GM18508 (cell line): ENCODE measurements at regions not wholly inside any gene's neighbourhood (a gene's known extent, or its start where the extent isn't known, plus 50 kb on each side); places are given as distances from the start of the nearest gene placed in this dataset.
"Not testable (repeated sequence)": the region's sequence is repeated elsewhere in the genome, so short reads cannot be mapped to it uniquely, and the experiment has no call there.

ENCODE experiments used
- ATAC-seq: cut with Tn5 transposase; IDR thresholded peaks from one replicate; pipeline ENCODE4 v1.9.1; 2021; ENCODE audit warnings: moderate number of reproducible peaks; ENCODE audit not compliant: insufficient read depth, unreplicated experiment

DNA sequence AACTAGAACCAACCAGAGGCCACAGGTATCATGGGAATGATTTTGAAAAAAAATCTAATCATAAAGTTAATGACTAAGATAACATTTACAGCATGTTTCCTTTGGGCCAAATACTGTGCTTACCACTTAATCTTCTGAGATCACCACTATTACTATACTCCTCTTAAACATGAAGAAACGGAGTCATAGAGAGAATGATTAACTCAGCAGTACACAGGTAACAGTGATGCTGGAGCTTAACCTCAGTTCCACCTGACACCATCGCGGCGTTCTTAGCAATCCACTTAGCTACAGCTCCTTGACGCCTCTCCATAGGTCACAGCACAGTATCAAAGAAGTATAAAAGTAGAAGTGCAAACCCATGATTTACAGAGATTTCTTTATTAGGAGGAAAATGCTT, 592.6 kb upstream of the SLIT2 start:
- no peak for ATAC-seq

DNA sequence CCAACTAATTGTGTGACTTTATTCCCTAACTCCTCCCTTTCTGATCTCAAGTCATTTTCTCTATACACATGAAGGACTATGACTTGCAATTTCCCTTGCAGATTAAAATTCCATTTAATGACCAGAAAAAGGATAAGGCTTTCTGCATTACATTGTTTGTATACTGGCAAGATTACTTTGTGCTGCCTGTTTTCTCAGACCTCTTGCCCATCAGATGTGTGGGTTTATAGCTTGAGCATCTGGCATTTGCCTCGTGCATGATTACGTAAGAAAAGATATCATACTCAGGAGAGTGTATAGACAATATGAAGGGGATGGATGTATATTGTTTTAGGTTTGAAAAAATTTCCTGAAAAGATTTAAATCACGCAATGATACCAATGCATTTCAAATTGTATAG, 593.8 kb upstream of the SLIT2 start:
- no peak for ATAC-seq

DNA sequence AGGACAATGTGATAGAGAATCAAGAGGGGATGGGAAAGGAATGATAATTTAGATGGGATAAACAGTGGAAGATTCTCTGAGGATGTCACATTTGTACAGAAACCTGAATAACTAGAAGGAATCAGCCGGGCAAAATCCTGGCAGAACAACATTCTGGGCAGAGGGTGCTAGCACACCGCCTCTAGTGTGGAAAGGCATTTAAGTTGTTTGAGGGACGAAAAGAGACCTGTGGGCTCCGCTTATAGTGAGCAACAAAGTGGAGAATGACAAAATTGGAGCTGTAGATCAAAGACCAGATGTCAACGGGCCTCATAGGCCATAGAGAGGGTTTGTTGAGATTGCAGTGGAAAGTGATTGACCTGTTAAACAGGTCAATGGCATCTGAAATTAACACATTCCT, 596.0 kb upstream of the SLIT2 start:
- no peak for ATAC-seq

DNA sequence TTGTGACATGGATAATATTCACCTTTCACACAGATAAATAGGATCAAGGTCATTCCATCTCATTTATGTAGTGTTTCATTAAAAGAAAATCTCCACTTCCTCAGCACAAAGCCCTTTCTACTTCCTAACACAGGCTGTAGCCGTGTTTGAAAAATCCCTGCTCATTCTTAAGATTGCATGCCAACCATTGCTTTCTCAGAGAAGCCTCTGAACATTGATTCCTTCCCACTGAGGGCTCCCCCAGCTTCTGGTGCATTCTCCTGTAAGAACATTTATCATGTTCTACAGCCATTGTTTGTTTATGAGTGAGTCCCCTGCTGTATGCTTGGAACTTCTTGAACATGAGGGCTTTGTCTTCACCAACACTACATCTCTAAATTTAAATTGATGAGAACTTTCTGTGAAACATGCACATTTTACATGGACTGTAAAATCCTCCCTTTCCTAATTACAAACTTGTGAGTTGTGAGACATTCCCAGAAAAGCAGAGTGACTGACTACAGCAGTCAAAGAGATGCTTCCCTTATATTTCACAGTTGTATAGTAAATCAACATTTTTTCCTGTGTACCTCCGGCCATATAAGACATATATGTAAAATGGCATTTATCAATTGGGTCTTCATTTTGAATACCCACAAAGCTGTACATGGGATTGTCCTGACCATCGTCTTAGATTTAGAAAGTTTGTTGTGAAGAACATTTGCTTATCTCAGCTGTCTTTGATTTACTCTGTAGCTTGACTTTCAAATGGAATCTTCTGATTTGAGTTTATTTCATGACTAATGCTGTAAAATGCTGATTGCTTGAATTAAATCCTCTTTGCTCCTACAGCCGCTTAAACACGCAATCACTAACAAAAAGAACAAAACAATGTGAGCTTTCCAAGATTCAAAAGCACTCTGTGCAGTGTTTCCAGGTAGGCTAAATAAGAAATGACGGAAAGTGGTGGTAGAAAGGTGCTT, 600.5 kb upstream of the SLIT2 start:
- no peak for ATAC-seq

DNA sequence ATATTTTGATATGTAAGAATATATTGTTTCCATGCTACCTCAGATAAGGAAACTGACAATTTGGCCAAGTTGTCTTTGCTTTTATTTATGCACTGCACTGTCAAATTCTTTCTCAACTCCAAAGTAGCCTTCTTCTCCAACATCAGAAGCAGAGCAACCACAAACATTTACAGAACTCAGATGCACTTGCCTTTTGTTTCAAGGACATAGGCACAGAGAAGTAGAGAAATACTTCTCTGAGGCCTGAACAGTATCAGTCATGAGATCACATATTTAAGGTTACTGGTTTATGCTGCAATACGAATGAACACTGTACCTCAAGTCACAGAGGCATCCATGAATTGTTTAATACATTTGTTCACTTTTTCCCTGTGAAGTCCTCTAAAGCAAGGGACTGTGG, 606.1 kb upstream of the SLIT2 start:
- no peak for ATAC-seq

DNA sequence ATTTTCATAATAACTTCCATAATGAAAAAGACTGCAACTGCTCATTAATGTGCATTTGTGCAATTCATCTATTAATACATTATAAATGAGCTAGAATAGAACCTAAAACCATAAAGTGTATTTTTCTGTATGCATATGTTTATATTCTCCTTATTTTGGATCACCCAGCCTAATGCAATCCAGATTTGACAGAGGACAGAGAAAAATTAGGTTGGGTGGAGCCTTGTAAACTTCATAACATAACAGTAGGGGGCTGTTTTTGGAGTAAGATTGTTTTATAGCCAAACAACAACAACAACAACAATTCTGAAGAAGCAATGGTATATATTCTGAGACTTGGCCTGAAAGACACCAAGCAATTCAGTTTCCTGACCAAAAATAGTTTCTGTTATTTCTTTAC, 615.3 kb upstream of the SLIT2 start:
- ATAC-seq = no peak

DNA sequence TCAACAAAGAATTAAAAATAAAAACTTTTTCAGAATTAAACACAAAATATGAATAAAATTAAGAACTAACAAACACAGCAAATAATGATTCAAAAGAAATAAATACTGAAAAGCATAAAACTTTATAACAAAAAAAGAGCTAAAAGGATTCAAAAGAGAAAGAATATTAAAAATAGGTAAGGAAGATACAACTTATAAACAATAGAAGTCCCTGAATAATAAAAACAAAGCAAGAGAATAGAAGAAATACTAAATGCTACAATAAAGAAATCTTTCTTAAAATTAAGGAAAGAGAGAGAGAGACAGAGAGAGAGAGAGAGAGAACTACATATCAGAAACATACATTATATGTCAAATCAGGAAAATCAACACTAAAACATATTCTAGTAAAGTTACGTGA, 619.9 kb upstream of the SLIT2 start:
- ATAC-seq = no peak

DNA sequence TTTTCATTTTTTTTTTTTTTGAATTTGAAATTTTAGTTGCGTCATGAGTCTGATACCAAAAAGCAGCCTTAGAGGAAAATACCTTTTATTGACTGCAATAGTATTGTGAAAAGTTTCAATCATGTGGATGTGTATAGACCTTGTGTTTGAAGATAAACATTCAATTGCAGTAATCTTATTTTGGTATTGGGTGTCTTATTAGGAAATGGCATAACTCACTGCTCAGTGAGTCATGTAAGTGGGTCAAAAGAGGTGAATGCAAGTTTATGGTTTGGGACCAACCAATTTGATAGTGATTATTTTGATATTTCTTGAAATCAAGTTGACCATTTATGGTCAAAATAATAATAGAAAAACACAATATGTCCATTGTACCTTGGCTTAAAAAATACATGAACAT, 627.8 kb upstream of the SLIT2 start:
- no peak for ATAC-seq

DNA sequence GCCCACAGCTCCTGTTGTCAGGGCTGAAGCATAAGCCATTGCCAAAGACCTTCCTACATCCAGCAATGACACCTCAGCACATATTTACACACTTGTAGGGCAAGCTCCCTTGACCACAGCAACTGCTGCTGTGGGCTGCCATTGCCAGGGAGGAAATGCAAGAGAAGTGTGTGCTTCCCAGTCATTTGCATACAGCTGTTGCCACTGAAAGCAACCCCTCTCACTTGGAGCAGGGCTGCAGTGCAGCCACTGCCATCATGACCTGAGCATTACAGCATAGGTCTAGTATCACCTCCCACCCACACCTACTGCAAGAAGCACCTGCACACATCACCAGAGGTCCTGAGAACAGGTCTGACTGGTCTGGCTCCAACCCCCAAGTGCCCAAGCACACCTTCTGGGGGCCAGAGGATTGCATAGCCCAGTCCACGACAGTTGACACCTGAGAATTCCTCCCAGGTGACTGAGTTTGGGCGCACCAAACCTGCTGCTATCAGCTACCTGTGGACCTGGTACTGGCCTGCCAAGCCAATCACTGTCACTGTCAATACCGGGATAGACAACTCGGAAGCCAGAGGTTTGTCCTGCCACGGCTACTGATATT, 636.5 kb upstream of the SLIT2 start:
- ATAC-seq = no peak

DNA sequence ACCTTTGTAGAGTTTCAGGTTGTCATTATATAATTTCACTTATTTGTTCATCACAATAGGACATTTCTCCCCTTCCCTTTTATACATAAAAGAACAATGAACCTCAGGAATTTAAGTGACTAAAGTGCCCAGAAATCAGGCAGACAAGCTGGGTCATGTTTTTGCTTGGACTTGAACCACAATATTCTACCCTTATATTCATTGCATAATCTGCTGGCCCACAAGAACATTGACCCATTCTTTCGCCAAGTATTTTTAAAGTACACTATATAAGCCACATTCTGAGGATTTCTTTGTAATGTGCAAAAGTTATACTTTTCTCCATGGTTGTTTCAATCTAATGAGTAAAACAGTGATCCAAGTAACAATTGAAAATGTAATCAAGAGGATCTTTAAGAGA, 637.5 kb upstream of the SLIT2 start:
- no peak for ATAC-seq

DNA sequence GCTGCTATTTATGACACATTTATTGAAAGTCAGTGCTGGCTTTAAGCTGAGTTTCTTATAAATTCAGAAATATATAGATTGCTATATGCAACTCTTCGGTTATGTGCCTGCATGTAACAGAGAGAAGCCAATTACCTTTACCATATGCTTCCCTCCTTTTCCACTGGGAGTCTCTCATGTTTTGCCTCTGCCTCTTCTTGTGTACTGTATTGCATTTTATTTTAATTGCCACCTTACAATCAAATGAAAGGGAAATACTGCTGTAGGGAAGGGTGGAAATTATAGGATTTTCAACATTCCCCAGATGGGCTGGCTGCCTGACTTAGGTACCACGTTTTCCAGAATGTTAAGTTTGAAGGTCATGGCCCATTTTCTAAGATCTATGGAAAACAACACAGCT, 655.4 kb upstream of the SLIT2 start:
- ATAC-seq = no peak

DNA sequence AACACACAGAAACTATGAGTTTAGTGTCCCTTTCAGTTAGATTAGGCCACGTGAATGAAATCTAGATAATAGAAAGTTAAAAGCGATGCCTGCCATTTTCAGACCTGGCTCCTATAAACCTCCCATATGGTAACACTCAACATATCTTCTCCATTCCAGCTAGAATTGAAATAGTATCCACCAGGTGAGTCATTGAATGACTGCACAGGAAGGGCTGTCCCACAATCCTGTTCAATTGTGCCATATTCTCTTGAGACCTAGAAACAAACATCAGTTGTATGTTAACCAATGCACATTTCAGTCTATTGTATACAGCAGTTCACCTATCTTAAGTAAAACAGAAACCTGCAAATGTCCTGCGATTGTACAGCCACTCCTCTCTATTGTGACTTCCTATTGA, 659.3 kb upstream of the SLIT2 start:
- ATAC-seq = no peak

DNA sequence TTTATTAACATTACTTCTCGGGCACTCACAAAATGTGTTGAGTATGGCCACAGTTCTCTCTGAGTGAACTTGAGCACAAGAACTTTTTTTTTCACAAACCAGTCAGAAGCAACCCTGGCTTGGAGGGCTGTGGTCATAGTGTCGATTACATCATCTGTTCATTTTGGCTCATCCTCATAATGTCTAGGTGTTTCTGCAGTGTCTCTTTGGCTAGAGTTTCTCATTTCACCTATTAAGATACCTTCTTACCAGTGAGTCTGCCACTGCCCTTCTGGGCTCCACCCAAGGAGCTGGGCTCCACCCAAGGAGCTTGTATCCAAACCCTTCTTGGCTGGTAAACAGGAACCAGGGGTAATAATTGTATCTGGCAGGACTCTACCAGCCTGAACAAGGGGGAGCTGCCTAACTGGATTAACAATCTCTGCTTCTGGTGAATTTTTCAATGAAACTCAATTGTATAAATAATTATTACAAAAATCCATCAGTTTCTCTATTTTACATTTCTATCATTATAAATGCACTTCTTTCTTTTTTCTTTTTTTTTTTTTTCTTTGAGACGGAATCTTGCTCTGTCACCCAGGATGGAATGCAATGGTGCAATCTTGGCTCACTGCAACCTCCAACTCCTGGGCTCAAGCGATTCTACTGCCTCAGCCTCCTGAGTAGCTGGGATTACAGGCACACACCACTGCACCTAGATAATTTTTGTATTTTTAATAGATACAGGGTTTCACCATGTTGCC, 667.7 kb upstream of the SLIT2 start:
- no peak for ATAC-seq

DNA sequence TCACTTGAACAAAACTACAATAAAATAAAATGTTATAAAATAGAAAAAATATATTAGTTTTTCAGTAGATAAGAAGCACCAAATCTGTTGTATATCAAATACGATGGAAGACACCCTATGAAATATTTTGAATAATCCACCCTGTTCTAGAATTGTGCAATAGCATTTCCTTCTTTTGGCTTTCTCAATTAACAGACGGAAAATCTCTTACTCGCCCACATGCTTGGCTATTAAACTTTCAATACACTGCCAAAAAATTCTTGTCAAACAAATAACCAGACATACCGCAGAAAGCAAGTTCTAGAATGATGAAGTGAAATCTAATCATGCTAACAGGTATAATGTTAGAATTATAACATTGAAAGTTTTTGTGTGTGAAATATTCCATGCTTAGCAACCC, 671.6 kb upstream of the SLIT2 start:
- ATAC-seq = no peak

DNA sequence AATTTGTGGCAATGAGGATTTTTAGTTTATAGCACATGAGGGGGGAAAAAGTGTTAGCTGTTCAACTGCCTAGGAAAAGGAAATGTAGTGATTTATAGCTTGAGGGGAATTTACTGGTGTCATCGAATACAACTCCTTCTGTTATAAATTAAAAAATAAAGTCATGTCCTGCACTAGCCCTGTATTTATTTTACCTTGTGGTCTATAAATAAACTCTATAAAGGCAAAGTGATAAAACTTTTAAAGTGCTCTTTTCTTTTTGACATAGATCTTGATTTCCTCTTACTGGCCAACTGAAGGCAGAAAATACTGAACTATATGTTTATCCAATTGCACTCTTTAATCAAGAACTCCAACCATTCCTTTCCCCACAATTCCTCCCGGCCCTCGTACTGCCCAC, 672.1 kb upstream of the SLIT2 start:
- ATAC-seq = no peak

DNA sequence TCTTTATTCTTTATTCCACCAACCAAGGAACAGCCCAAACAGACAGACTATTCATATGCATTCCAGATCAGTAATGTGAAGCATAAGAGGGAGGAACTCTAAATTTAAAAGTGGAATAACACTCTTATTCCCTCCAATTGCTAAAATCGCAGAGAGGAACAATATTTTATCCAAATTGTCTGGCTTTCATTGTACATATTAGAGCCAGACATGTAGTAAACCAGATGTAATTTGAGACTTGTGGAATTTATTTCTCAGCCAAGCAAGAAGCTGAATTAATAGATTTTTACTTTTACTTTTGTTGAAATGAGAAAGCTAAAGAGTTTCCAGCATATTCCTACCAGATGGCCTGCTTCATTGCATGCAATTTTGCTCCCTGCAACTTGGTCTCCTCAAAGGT, 674.6 kb upstream of the SLIT2 start:
- ATAC-seq = no peak

DNA sequence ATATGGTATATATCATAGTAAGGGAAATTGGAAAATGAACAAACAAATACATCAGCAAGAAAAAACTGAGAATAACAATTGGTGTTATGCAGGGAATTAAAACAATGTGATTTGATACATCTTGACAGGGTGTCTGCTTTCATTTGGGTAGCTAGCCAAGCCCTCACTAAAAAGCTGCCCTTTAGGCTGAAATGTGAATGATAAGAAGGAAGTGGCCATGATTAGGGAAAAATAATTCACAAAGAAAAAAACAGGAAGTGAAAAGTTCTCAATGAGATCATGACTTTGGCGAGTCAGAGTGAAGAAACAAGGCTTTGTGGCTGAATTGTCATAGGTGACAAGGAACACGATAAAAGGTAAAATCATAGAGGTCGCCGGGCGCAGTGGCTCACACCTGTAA, 675.8 kb upstream of the SLIT2 start:
- no peak for ATAC-seq

DNA sequence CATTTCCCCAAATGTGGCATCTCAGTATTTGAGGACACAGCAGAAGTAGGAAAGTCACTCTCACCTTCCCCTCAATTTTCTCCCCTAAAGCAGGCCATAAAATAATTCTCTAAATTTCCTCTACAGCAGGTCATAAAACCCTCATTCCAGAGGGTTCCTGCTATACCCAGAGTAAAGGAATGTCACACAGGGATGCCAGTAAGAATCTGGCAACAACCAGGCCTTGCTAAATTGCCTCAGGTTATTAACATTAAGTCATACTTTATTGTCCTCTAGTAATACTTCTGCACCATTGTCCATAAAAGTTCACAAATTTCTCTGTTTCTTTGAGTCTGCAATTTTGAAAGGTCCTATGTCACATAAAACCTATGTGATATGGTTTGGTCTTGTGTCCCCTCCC, 685.7 kb upstream of the SLIT2 start:
- ATAC-seq = no peak

DNA sequence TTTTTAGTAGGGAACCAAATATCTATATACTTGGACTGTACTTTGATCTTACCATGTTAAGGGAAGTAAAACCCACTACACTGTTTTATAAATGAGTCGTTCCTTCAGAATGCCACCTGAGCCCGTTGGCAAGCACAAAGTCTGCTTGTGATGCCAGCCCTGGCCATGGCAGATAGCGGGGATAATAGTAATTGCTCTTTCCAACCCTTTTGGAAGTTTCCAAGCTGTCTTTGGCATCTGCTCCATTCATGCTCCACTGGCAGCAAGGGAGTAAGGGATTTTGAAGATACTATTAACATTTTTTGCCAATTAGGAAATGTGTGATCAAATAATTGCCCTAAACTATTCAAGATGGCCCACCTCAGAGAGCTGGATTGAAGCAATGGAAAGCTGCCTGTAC, 689.2 kb upstream of the SLIT2 start:
- no peak for ATAC-seq

DNA sequence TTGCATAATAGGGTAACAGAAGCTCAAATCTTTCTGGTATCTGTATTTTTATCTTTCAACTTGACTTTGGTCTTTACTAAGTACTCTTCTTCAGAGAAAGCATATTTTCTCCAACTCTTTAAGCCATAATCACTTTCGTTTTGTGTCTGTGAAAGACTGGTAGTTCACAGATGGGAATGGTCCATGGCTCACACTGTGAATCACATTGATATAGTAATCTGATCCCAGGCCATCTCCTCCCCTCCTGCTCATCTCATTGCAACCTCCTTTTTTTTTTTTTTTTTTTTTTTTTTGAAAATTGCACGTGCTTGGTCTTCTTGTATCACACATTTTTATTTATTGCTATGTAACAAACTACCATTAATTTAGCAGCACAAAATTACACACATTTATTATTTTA, 694.5 kb upstream of the SLIT2 start:
- ATAC-seq = no peak

DNA sequence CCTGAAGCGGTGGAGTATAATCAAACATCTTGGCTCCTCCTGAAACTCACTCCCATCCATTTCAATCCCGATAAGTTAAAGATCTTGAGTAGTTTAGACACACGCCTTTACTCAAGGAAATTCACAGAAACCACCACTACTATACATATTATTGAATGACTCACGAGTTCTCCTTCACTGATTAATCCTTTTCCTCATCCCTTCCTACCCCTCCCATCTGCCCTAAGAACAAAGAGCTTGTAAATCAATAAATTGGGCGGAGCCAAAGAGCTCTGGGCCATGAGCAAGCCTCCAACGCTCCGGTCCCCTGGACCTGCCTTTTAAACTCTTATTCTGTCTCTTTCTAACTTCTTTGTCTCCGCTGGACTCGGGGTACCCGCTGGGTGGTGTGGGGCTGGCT, 695.4 kb upstream of the SLIT2 start:
- not testable (repeated sequence) for ATAC-seq
